ENCODE measurements at regions not wholly inside any gene's neighbourhood (a gene's known extent, or its start where the extent isn't known, plus 50 kb on each side); places are given as distances from the start of the nearest gene placed in this dataset.

- no peaks in the 10 kb centered on the region for H3K9me3 ChIP-seq
- TF ChIP-seq CTCF (IDR thresholded peaks at IDR 0.05; ENCODE audit: insufficient read depth in 1 of 2, low read depth in 1 of 2, low read length in 1 of 2, severe bottlenecking in 1 of 2, unreplicated experiment in 1 of 2), result no peak
- POLR2A ChIA-PET, result no interaction called here
- intact Hi-C loops (cut with micrococcal nuclease; ENCODE audit: unreplicated experiment), result no loop called here
- no peak for DNase-seq
- no peaks in the 10 kb centered on the region for H3K36me3 Mint-ChIP-seq (ENCODE audit: insufficient read depth, unreplicated experiment)
- peaks cover 16% of the 10 kb centered on the region for H3K27me3 Mint-ChIP-seq (ENCODE audit: insufficient read depth, unreplicated experiment)
- H3K4me3 Mint-ChIP-seq (ENCODE audit: unreplicated experiment), result no peak overlapping the region
- H3K4me1 ChIP-seq, result no peaks in the 10 kb centered on the region
- H3K4me1 Mint-ChIP-seq (ENCODE audit: low read depth, unreplicated experiment), result no peaks in the 10 kb centered on the region
- H3K36me3 ChIP-seq (ENCODE audit: control insufficient read depth, insufficient read depth, low read length), result no peaks in the 10 kb centered on the region
- H3K27ac Mint-ChIP-seq (ENCODE audit: unreplicated experiment), result no peak overlapping the region
- no TSS peak for BruUV-seq (replicated peaks)
- H3K9me3 Mint-ChIP-seq (ENCODE audit: unreplicated experiment), result no peaks in the 10 kb centered on the region
- CTCF ChIA-PET, result no interaction called here
- H3K27me3 ChIP-seq (replicated peaks; ENCODE audit: control insufficient read depth, insufficient read depth, low read length), result no peaks in the 10 kb centered on the region
- H3K4me3 ChIP-seq (ENCODE audit: low read depth, low read length), result no peak overlapping the region
These were observed 57.8 kb upstream of the MMP2 start for GRCh38 chr16:55421226-55421625.

- CTCF ChIA-PET, result interaction anchor here (0.6 kb wide), 1 partner anchor 30 kb away, joined by 5 read pairs; no protein-coding TSS in a partner anchor
- no peaks in the 10 kb centered on the region for H3K4me1 ChIP-seq
- H3K9me3 Mint-ChIP-seq (ENCODE audit: unreplicated experiment), result no peaks in the 10 kb centered on the region
- intact Hi-C loops (cut with micrococcal nuclease; ENCODE audit: unreplicated experiment), result no loop called here
- H3K27me3 Mint-ChIP-seq (ENCODE audit: insufficient read depth, unreplicated experiment), result no peaks in the 10 kb centered on the region
- BruUV-seq (replicated peaks), result no TSS peak
- no peaks in the 10 kb centered on the region for H3K9me3 ChIP-seq
- H3K36me3 ChIP-seq (ENCODE audit: control insufficient read depth, insufficient read depth, low read length), result no peaks in the 10 kb centered on the region
- no peak for TF ChIP-seq CTCF (IDR thresholded peaks at IDR 0.05; ENCODE audit: insufficient read depth in 1 of 2, low read depth in 1 of 2, low read length in 1 of 2, severe bottlenecking in 1 of 2, unreplicated experiment in 1 of 2)
- DNase-seq, result no peak
- H3K4me3 Mint-ChIP-seq (ENCODE audit: unreplicated experiment), result no peak overlapping the region
- H3K4me3 ChIP-seq (ENCODE audit: low read depth, low read length), result no peak overlapping the region
- no peaks in the 10 kb centered on the region for H3K36me3 Mint-ChIP-seq (ENCODE audit: insufficient read depth, unreplicated experiment)
- H3K4me1 Mint-ChIP-seq (ENCODE audit: low read depth, unreplicated experiment), result no peaks in the 10 kb centered on the region
- POLR2A ChIA-PET, result no interaction called here
- H3K27me3 ChIP-seq (replicated peaks; ENCODE audit: control insufficient read depth, insufficient read depth, low read length), result no peaks in the 10 kb centered on the region
- no peak overlapping the region for H3K27ac Mint-ChIP-seq (ENCODE audit: unreplicated experiment)
These were observed 52.0 kb upstream of the MMP2 start for GRCh38 chr16:55426865-55427484.
